IMR-90 (cell line): ENCODE measurements at regions not wholly inside any gene's neighbourhood (a gene's known extent, or its start where the extent isn't known, plus 50 kb on each side); places are given as distances from the start of the nearest gene placed in this dataset.

ENCODE experiments used
- ATAC-seq: fragments of 200-7000 bp; cut with Tn5 transposase; 2 replicates; pipeline ENCODE4 v1.9.1; 2020; ENCODE audit warnings: low read depth, mild to moderate bottlenecking, moderate library complexity
- BruUV-seq: library from RNA; stranded (reverse); fragments of 400-500 nt; replicated peaks from 2 replicates; lab custom pipeline; 2021; lab: Mats Ljungman, UMichigan
- CTCF ChIA-PET: fragments of 300-600 bp; formaldehyde crosslinking; extraction: SDS; loops from one replicate; lab custom pipeline; 2021; ENCODE audit warnings: antibody characterized with exemption; lab: Yijun Ruan, JAX
- POLR2A ChIA-PET: fragments of 300-600 bp; sonication (Branson Sonifier 250); formaldehyde crosslinking; loops from one replicate; lab custom pipeline; 2022; ENCODE audit warnings: antibody characterized with exemption; ENCODE audit not compliant: unreplicated experiment; lab: Charles Lee
- DNase-seq: peaks from one replicate; pipeline ENCODE4 v3.0.0; 2013
- H2AFZ ChIP-seq: replicated peaks from 2 replicates; pipeline ENCODE3; 2013; ENCODE audit warnings: low read length, mild to moderate bottlenecking; ENCODE audit not compliant: poor library complexity
- H2AK5ac ChIP-seq: 2 replicates; pipeline ENCODE4 v1.6.1; 2013; ENCODE audit warnings: low read depth, low read length, inconsistent platforms
- H2AK9ac ChIP-seq: replicated peaks from 2 replicates; pipeline ENCODE3; 2013; ENCODE audit warnings: mild to moderate bottlenecking, low read depth, low read length, moderate library complexity; ENCODE audit not compliant: poor library complexity
- H2BK120ac ChIP-seq: 2 replicates; pipeline ENCODE4 v1.6.1; 2013; ENCODE audit warnings: low read depth, low read length, inconsistent platforms
- H2BK15ac ChIP-seq: 3 replicates; pipeline ENCODE4 v1.6.1; 2013; ENCODE audit warnings: low read depth, low read length, inconsistent platforms
- H2BK20ac ChIP-seq: 2 replicates; pipeline ENCODE4 v1.6.1; 2013; ENCODE audit warnings: low read depth, mild to moderate bottlenecking, inconsistent platforms, low read length, moderate library complexity
- H2BK5ac ChIP-seq: 2 replicates; pipeline ENCODE4 v1.6.1; 2013; ENCODE audit warnings: mild to moderate bottlenecking, low read depth, low read length, inconsistent platforms; ENCODE audit not compliant: poor library complexity, severe bottlenecking
- H3K14ac ChIP-seq: replicated peaks from 2 replicates; pipeline ENCODE4 v1.6.1; 2013; ENCODE audit warnings: low read depth, low read length, inconsistent platforms
- H3K18ac ChIP-seq: 2 replicates; pipeline ENCODE4 v1.6.1; 2013; ENCODE audit warnings: low read depth, low read length, control low read depth
- H3K23ac ChIP-seq: 2 replicates; pipeline ENCODE4 v1.6.1; 2013; ENCODE audit warnings: low read depth, low read length, inconsistent platforms
- H3K27ac ChIP-seq: 2 replicates; pipeline ENCODE4 v1.5.1; 2013; ENCODE audit warnings: mild to moderate bottlenecking, control low read depth, low read length; ENCODE audit not compliant: insufficient read depth
- H3K27me3 ChIP-seq: 2 replicates; pipeline ENCODE4 v1.6.1; 2013; ENCODE audit warnings: low read length; ENCODE audit not compliant: control insufficient read depth, insufficient read depth
- H3K36me3 ChIP-seq: 2 replicates; pipeline ENCODE4 v1.6.1; 2013; ENCODE audit warnings: low read length, mixed read lengths; ENCODE audit not compliant: control insufficient read depth, insufficient read depth
- H3K4ac ChIP-seq: 2 replicates; pipeline ENCODE4 v1.6.1; 2013; ENCODE audit warnings: low read depth, low read length, inconsistent platforms
- H3K4me1 ChIP-seq: 2 replicates; pipeline ENCODE4 v1.6.1; 2013; ENCODE audit warnings: low read length, mixed read lengths; ENCODE audit not compliant: control insufficient read depth, insufficient read depth
- H3K4me2 ChIP-seq: 2 replicates; pipeline ENCODE4 v1.6.1; 2013; ENCODE audit warnings: low read depth, mild to moderate bottlenecking, control low read depth, low read length, moderate library complexity
- H3K4me3 ChIP-seq: 2 replicates; pipeline ENCODE4 v1.5.1; 2013; ENCODE audit warnings: low read depth, mild to moderate bottlenecking, control low read depth, low read length, moderate library complexity; ENCODE audit not compliant: insufficient read depth
- H3K56ac ChIP-seq: 2 replicates; pipeline ENCODE4 v1.6.1; 2013; ENCODE audit warnings: low read length, inconsistent platforms; ENCODE audit not compliant: insufficient read depth; ENCODE audit errors: extremely low read depth
- H3K79me1 ChIP-seq, 2 experiments: 2 replicates each; pipeline ENCODE4 v1.6.1; 2013; ENCODE audit warnings: low read length in 2 of 2, inconsistent platforms in 1 of 2, low read depth in 1 of 2
- H3K9ac ChIP-seq: 2 replicates; pipeline ENCODE4 v1.6.1; 2013; ENCODE audit warnings: low read depth, low read length, control low read depth
- H3K9me1 ChIP-seq: 2 replicates; pipeline ENCODE4 v1.6.1; 2013; ENCODE audit warnings: low read length, inconsistent platforms; ENCODE audit not compliant: insufficient read depth
- H3K9me3 ChIP-seq: 2 replicates; pipeline ENCODE4 v1.6.1; 2013; ENCODE audit warnings: low read length; ENCODE audit not compliant: control insufficient read depth, insufficient read depth
- H4K20me1 ChIP-seq: 2 replicates; pipeline ENCODE4 v1.6.1; 2013; ENCODE audit warnings: low read length, inconsistent platforms; ENCODE audit not compliant: insufficient read depth
- H4K5ac ChIP-seq: 2 replicates; pipeline ENCODE4 v1.6.1; 2013; ENCODE audit warnings: mild to moderate bottlenecking, low read depth, low read length, control low read depth
- H4K8ac ChIP-seq, 2 experiments: 2 replicates each; pipeline ENCODE4 v1.6.1; 2013; ENCODE audit warnings: low read depth in 2 of 2, low read length in 2 of 2, control low read depth in 1 of 2, inconsistent platforms in 1 of 2
- H4K91ac ChIP-seq: 2 replicates; pipeline ENCODE4 v1.6.1; 2013; ENCODE audit warnings: low read depth, low read length, inconsistent platforms; ENCODE audit not compliant: insufficient read depth
- CTCF ChIP-seq: conservative IDR thresholded peaks from 2 replicates; pipeline ENCODE4 v1.5.1; 2012; ENCODE audit warnings: mild to moderate bottlenecking, low read depth, low read length, improper control_type of control experiment
- FOS ChIP-seq: fragments of 150-350 bp; IDR thresholded peaks from 2 replicates; pipeline ENCODE4 v1.6.1; 2016; ENCODE audit warnings: low read depth, low read length
- MAZ ChIP-seq: IDR thresholded peaks from 2 replicates; pipeline ENCODE4 v1.6.1; 2012; ENCODE audit warnings: low read depth, mild to moderate bottlenecking, low read length, improper control_type of control experiment, moderate library complexity, borderline replicate concordance
- MXI1 ChIP-seq: IDR thresholded peaks from 2 replicates; pipeline ENCODE4 v1.6.1; 2012; ENCODE audit warnings: low read depth, mild to moderate bottlenecking, low read length, moderate library complexity, borderline replicate concordance
- NFE2L2 ChIP-seq: fragments of 150-350 bp; IDR thresholded peaks from 2 replicates; pipeline ENCODE4 v1.6.1; 2016; ENCODE audit warnings: low read depth, mild to moderate bottlenecking, low read length
- POLR2A ChIP-seq: IDR thresholded peaks from 2 replicates; pipeline ENCODE4 v1.6.1; 2012; ENCODE audit warnings: mild to moderate bottlenecking, low read depth, low read length
- RFX5 ChIP-seq: IDR thresholded peaks from 2 replicates; pipeline ENCODE4 v1.8.0; 2012; ENCODE audit warnings: low read depth, mild to moderate bottlenecking, low read length, moderate library complexity
- WGBS, 2 experiments: methylation state at CpG; one replicate each; pipeline versions ENCODE4 v1.1.5 to v1.1.7; 2013; ENCODE audit warnings: missing lambda C conversion rate in 2 of 2; ENCODE audit not compliant: insufficient read length in 1 of 2; ENCODE audit errors: extremely low coverage in 2 of 2; 5-methylcytosine and 5-hydroxymethylcytosine counted together
- dilution Hi-C: fragments of 300-500 bp; cut with HindIII; formaldehyde crosslinking; loops from one replicate; pipeline ENCODE4 v1.14.3; 2018; ENCODE audit warnings: low sequenced_read_pairs; ENCODE audit not compliant: unreplicated experiment
- in situ Hi-C: fragments of 300-500 bp; cut with MboI; formaldehyde crosslinking; loops from 3 replicates; pipeline ENCODE4 v1.14.3; 2019; ENCODE audit warnings: low sequenced_read_pairs, inconsistent platforms, mixed read lengths
- intact Hi-C: fragments of 100-400 bp; cut with micrococcal nuclease; formaldehyde crosslinking; loops from 2 replicates; pipeline ENCODE4 v1.10.0; 2022

GRCh38 chr7:12939694-12940093 is 252.3 kb downstream of the ARL4A start:
- Histone ChIP-seq H2AFZ (no peak overlapping the region), H3K4me2 (no peak overlapping the region), H2BK5ac (no peak overlapping the region), H3K18ac (no peak overlapping the region), H3K23ac (no peak overlapping the region), H3K36me3 (no peaks in the 10 kb centered on the region), H4K91ac (no peak overlapping the region), H3K9me1 (no peaks in the 10 kb centered on the region), H3K4me3 (no peak overlapping the region), H3K4ac (no peak overlapping the region), H2AK9ac (no peak overlapping the region), H4K20me1 (no peaks in the 10 kb centered on the region), H3K9me3 (0 out of 2 replicates have a peak, but pooled peaks cover 2% of the 10 kb centered on the region), H3K14ac (no peak overlapping the region), H3K79me1 (no peaks in the 10 kb centered on the region), H2BK120ac (no peak overlapping the region), H3K27ac (no peak overlapping the region), H3K4me1 (no peaks in the 10 kb centered on the region), H4K8ac (no peak overlapping the region), H2BK20ac (no peak overlapping the region), H3K27me3 (no peaks in the 10 kb centered on the region), H4K5ac (no peak overlapping the region), H2AK5ac (no peak overlapping the region), H3K9ac (no peak overlapping the region), H2BK15ac (no peak overlapping the region), H3K56ac (no peak overlapping the region)
- 100% methylated on average over 3 of the region's 11 CpGs; no CpG with 5 or more reads in 1 of the 2 experiments for WGBS, 2 experiments
- ChIA-PET POLR2A (no interaction called here), CTCF (no interaction called here)
- ATAC-seq = no peak
- TF ChIP-seq POLR2A = no peak
- TF ChIP-seq NFE2L2 = no peak
- no peak for TF ChIP-seq MAZ
- no peak for TF ChIP-seq MXI1
- TF ChIP-seq CTCF = no peak
- TF ChIP-seq RFX5 = no peak
- no peak for TF ChIP-seq FOS
- in situ Hi-C loops (no loop called here), intact Hi-C loops (no loop called here), dilution Hi-C loops (no loop called here)
- no TSS peak for BruUV-seq
- no peak for DNase-seq
